ENCODE measurements at regions not wholly inside any gene's neighbourhood (a gene's known extent, or its start where the extent isn't known, plus 50 kb on each side); places are given as distances from the start of the nearest gene placed in this dataset.

DNA sequence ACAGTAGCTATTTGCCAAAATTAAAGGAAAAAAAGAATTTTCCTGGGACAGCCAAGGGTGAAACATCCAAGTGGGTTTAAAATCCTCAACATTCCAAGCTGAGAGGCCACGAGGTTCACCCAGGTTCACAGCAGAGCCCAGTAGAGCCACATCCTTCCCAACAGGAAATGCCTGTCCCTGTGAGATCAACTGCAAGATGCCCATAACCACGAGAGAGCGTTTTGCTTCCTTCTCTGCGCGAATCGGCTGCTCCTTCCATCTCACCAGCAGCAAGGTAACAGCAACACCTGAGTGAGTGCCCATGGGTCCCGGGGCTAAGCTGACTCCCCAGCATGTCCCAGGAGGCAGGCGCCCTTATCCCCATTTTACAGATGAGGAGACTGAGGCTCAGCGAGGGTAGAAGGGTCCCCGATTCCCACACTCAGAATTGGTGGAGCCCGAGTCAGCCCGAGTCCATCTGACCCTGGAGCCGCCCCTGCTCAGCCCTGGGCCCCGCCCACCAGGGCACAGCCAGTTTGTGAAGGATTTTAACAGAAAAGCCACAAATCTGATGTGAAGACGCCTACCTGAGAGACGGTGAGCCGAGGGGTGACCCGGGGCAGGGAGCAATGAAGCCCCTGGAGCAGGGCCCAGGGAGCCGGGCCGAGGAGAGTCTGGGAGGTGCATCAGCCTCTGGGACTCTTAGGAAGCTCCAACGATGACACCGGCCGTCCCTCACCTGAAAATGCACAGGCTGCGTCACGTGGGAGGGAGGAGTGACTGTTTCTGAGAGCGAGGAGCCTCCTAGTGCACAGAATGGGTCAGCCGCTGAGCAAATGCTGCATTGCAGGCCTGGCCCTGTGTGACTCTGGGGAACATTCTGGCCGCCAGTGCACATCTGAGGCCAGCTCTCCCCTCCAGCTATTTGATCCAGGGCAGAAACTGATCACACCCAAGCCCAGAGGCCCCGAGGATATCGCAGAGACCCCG lies 236.9 kb upstream of the SFSWAP start:
- TF ChIP-seq EZH2phosphoT487 (IDR thresholded peaks at IDR 0.05): no peak
- no peak for TF ChIP-seq EZH2 (IDR thresholded peaks at IDR 0.05)
